ENCODE measurements at regions not wholly inside any gene's neighbourhood (a gene's known extent, or its start where the extent isn't known, plus 50 kb on each side); places are given as distances from the start of the nearest gene placed in this dataset.
"Not testable (repeated sequence)": the region's sequence is repeated elsewhere in the genome, so short reads cannot be mapped to it uniquely, and the experiment has no call there.

GRCh38 chrX:36683507-36683906 lies 324.7 kb upstream of the FAM47C start:
- no peak for DNase-seq

- DNase-seq: no peak
These were observed 324.1 kb upstream of the FAM47C start for GRCh38 chrX:36684053-36684452.

GRCh38 chrX:36721990-36722389 lies 286.2 kb upstream of the FAM47C start:
- no peak for DNase-seq

- no peak for DNase-seq
These were observed 254.6 kb upstream of the FAM47C start for GRCh38 chrX:36753602-36754001.

GRCh38 chrX:36787752-36788151 lies 220.4 kb upstream of the FAM47C start:
- DNase-seq: no peak

- DNase-seq: no peak
These were observed 205.0 kb upstream of the FAM47C start for GRCh38 chrX:36803151-36803550.

- no peak for DNase-seq
These were observed 204.1 kb upstream of the FAM47C start for GRCh38 chrX:36804066-36804465.

GRCh38 chrX:36844857-36845256 lies 163.3 kb upstream of the FAM47C start:
- no peak for DNase-seq

- no peak for DNase-seq
These were observed 160.7 kb upstream of the FAM47C start for GRCh38 chrX:36847496-36847895.

GRCh38 chrX:36849407-36849806 lies 158.8 kb upstream of the FAM47C start:
- no peak for DNase-seq

GRCh38 chrX:36856849-36857248 lies 151.3 kb upstream of the FAM47C start:
- no peak for DNase-seq

GRCh38 chrX:36859231-36859630 lies 148.9 kb upstream of the FAM47C start:
- DNase-seq: no peak

- no peak for DNase-seq
These were observed 146.6 kb upstream of the FAM47C start for GRCh38 chrX:36861601-36862000.

- peak; percentile 6 for DNase-seq
These were observed 141.0 kb upstream of the FAM47C start for GRCh38 chrX:36867143-36867542.

- no peak for DNase-seq
These were observed 139.6 kb upstream of the FAM47C start for GRCh38 chrX:36868592-36868991.

- DNase-seq: no peak
These were observed 138.7 kb upstream of the FAM47C start for GRCh38 chrX:36869457-36869856.

GRCh38 chrX:36897690-36898089 lies 110.5 kb upstream of the FAM47C start:
- no peak for DNase-seq

- DNase-seq: no peak
These were observed 109.9 kb upstream of the FAM47C start for GRCh38 chrX:36898301-36898700.

GRCh38 chrX:36904561-36904960 lies 103.6 kb upstream of the FAM47C start:
- not testable (repeated sequence) for DNase-seq

- DNase-seq: peak; percentile 47
These were observed 99.1 kb upstream of the FAM47C start for GRCh38 chrX:36908801-36909675.

GRCh38 chrX:36909676-36910030 lies 98.5 kb upstream of the FAM47C start:
- DNase-seq: no peak

- no peak for DNase-seq
These were observed 94.6 kb upstream of the FAM47C start for GRCh38 chrX:36913551-36913950.

GRCh38 chrX:36916941-36917340 lies 91.2 kb upstream of the FAM47C start:
- no peak for DNase-seq

GRCh38 chrX:36927712-36928111 lies 80.5 kb upstream of the FAM47C start:
- DNase-seq: no peak

GRCh38 chrX:36930491-36930890 lies 77.7 kb upstream of the FAM47C start:
- no peak for DNase-seq

Data from DMS 273 treated with DMSO at 0.1 percent for 48 hours (cell line).